Hepatocyte (in vitro differentiated cells): ENCODE measurements at regions not wholly inside any gene's neighbourhood (a gene's known extent, or its start where the extent isn't known, plus 50 kb on each side); places are given as distances from the start of the nearest gene placed in this dataset.

ENCODE experiments used
- DNase-seq: peaks from one replicate; pipeline ENCODE4 v3.0.0-alpha.2; 2016; ENCODE audit warnings: low spot score
- H2AFZ ChIP-seq: fragments of 200-600 bp; sonication (generic); 2 replicates; pipeline ENCODE4 v1.6.0; 2016; ENCODE audit warnings: antibody characterized with exemption, mild to moderate bottlenecking
- H3K27ac ChIP-seq: fragments of 200-600 bp; sonication (generic); 2 replicates; pipeline ENCODE4 v1.5.1; 2016; ENCODE audit warnings: mild to moderate bottlenecking
- H3K27me3 ChIP-seq: fragments of 200-600 bp; sonication (generic); 2 replicates; pipeline ENCODE4 v1.6.1; 2016
- H3K36me3 ChIP-seq: fragments of 200-600 bp; sonication (generic); replicated peaks from 2 replicates; pipeline ENCODE4 v1.5.1; 2016; ENCODE audit warnings: low read depth; ENCODE audit not compliant: insufficient read depth
- H3K4me1 ChIP-seq: fragments of 200-600 bp; sonication (generic); 2 replicates; pipeline ENCODE4 v1.5.1; 2016; ENCODE audit warnings: mild to moderate bottlenecking, moderate library complexity; ENCODE audit not compliant: insufficient read depth
- H3K4me2 ChIP-seq: fragments of 200-600 bp; sonication (generic); 2 replicates; pipeline ENCODE4 v1.6.0; 2016
- H3K4me3 ChIP-seq: fragments of 200-600 bp; sonication (generic); 2 replicates; pipeline ENCODE4 v1.5.1; 2016; ENCODE audit warnings: mild to moderate bottlenecking
- H3K79me2 ChIP-seq: fragments of 200-600 bp; sonication (generic); 2 replicates; pipeline ENCODE4 v1.6.0; 2017; ENCODE audit warnings: mild to moderate bottlenecking
- H3K9me2 ChIP-seq: fragments of 200-600 bp; sonication (generic); replicated peaks from 2 replicates; pipeline ENCODE4 v1.6.0; 2017; ENCODE audit warnings: mild to moderate bottlenecking; ENCODE audit not compliant: insufficient read depth
- H3K9me3 ChIP-seq: fragments of 200-600 bp; sonication (generic); 2 replicates; pipeline ENCODE4 v1.5.1; 2016; ENCODE audit warnings: low read depth, mild to moderate bottlenecking
- H4K20me1 ChIP-seq: fragments of 200-600 bp; sonication (generic); 2 replicates; pipeline ENCODE4 v1.6.0; 2016; ENCODE audit warnings: mild to moderate bottlenecking; ENCODE audit not compliant: insufficient read depth, poor library complexity, severe bottlenecking
- EZH2 ChIP-seq: fragments of 200-600 bp; sonication (generic); IDR thresholded peaks from 2 replicates; pipeline ENCODE4 v1.6.1; 2016; ENCODE audit warnings: antibody characterized with exemption, mild to moderate bottlenecking, borderline replicate concordance
- EZH2phosphoT487 ChIP-seq: fragments of 200-600 bp; sonication (generic); IDR thresholded peaks from one replicate; pipeline ENCODE4 v1.6.1; 2018; ENCODE audit warnings: antibody characterized with exemption, mild to moderate bottlenecking, low read depth, moderate library complexity; ENCODE audit not compliant: unreplicated experiment, severe bottlenecking
- WGBS: methylation state at CpG from one replicate; pipeline ENCODE4 v1.1.6; 2016; ENCODE audit warnings: low lambda C conversion rate; ENCODE audit errors: missing lambda C conversion rate; 5-methylcytosine and 5-hydroxymethylcytosine counted together
- TF ChIP-seq, protein P1 (sequence below): fragments of 200-600 bp; sonication (generic); IDR thresholded peaks from 2 replicates; pipeline ENCODE4 v1.5.1; 2016; ENCODE audit warnings: antibody characterized with exemption, mild to moderate bottlenecking; ENCODE audit not compliant: poor library complexity

GRCh38 chr20:48015141-48015910, 230.0 kb upstream of the SULF2 start:
- no peak overlapping the region for H3K4me2 ChIP-seq

DNA sequence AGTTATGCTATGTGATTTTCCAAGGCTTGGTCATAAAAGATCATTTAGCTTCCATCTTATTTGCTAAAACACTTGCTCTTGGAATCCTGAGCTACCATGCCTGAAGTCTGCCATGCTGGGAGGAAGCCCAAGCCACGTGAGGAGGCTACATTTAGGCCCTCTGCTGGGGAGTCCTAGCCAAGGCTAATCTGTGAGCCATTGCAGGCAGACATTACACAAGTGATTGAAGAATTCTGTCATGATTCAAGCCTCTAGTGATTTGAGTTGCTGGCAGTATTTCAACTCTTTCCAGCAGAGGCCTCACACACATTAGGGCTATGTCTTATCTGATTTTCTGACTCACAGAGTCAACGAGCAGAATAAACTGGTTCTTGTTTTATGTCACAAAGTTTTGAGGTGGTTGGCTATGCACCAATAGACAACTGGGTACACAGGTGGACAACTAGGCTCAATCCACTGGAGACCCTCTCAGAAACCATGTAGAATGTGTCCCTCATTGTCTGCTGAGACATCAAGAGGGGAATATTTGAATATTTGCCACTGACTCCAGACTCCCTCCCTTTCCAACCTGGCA, 227.2 kb upstream of the SULF2 start:
- DNase-seq = peak; percentile 48
- WGBS = 37% methylated on average over 2 of the region's 2 CpGs
- H3K27ac ChIP-seq = no peak overlapping the region

More at GRCh38 chr20:48015141-48015910, 230.0 kb upstream of the SULF2 start:
- Histone ChIP-seq H3K27ac (peak overlapping the region; percentile 5), H3K27me3 (no peaks in the 10 kb centered on the region), H3K9me3 (peaks cover 4% of the 10 kb centered on the region), H3K4me3 (no peak overlapping the region), H3K36me3 (no peaks in the 10 kb centered on the region), H3K4me1 (no peaks in the 10 kb centered on the region), H3K79me2 (no peaks in the 10 kb centered on the region), H4K20me1 (no peaks in the 10 kb centered on the region), H2AFZ (no peak overlapping the region), H3K9me2 (no peaks in the 10 kb centered on the region)
- WGBS = 61% methylated on average over 8 of the region's 8 CpGs
- no peak for DNase-seq
- TF ChIP-seq, protein P1, sequence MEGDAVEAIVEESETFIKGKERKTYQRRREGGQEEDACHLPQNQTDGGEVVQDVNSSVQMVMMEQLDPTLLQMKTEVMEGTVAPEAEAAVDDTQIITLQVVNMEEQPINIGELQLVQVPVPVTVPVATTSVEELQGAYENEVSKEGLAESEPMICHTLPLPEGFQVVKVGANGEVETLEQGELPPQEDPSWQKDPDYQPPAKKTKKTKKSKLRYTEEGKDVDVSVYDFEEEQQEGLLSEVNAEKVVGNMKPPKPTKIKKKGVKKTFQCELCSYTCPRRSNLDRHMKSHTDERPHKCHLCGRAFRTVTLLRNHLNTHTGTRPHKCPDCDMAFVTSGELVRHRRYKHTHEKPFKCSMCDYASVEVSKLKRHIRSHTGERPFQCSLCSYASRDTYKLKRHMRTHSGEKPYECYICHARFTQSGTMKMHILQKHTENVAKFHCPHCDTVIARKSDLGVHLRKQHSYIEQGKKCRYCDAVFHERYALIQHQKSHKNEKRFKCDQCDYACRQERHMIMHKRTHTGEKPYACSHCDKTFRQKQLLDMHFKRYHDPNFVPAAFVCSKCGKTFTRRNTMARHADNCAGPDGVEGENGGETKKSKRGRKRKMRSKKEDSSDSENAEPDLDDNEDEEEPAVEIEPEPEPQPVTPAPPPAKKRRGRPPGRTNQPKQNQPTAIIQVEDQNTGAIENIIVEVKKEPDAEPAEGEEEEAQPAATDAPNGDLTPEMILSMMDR = no peak
- TF ChIP-seq EZH2phosphoT487 = no peak
- TF ChIP-seq EZH2 = no peak

DNA sequence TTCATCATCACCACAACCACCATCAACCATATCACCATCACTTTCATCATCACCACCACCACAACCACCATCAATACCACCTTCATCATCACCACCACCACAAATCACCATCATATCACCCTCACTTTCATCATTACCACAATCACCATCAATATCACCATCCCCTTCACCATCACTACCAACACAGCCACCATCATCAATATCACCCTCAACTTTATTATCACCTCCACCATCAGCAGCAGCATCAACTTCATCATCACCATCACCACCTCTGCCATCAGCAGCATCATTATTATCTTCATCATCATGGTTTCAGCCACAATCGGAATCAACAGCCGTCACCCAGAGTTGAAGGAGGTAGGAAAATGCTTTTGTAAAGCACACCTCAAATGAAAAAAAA, 225.7 kb upstream of the SULF2 start:
- Histone ChIP-seq H3K27me3 (no peaks in the 10 kb centered on the region), H3K9me2 (no peaks in the 10 kb centered on the region), H3K9me3 (peaks cover 4% of the 10 kb centered on the region), H3K4me1 (no peaks in the 10 kb centered on the region), H2AFZ (no peak overlapping the region), H3K79me2 (no peaks in the 10 kb centered on the region), H3K27ac (no peak overlapping the region), H4K20me1 (no peaks in the 10 kb centered on the region), H3K4me2 (no peak overlapping the region), H3K4me3 (no peak overlapping the region), H3K36me3 (no peaks in the 10 kb centered on the region)
- DNase-seq = no peak
- WGBS = 92% methylated on average over 2 of the region's 2 CpGs
- TF ChIP-seq, protein P1 = no peak
- TF ChIP-seq EZH2 (no peak), EZH2phosphoT487 (no peak)

More for the DNA sequence above, 227.2 kb upstream of the SULF2 start:
- Histone ChIP-seq H3K27me3 (no peaks in the 10 kb centered on the region), H3K4me2 (no peak overlapping the region), H3K9me3 (peaks cover 4% of the 10 kb centered on the region), H4K20me1 (no peaks in the 10 kb centered on the region), H3K36me3 (no peaks in the 10 kb centered on the region), H3K79me2 (no peaks in the 10 kb centered on the region), H2AFZ (no peak overlapping the region), H3K9me2 (no peaks in the 10 kb centered on the region), H3K4me3 (no peak overlapping the region), H3K4me1 (no peaks in the 10 kb centered on the region)
- TF ChIP-seq EZH2phosphoT487 = no peak
- TF ChIP-seq, protein P1 = peak; percentile 13
- no peak for TF ChIP-seq EZH2
